GM19468 (cell line): ENCODE measurements at regions not wholly inside any gene's neighbourhood (a gene's known extent, or its start where the extent isn't known, plus 50 kb on each side); places are given as distances from the start of the nearest gene placed in this dataset.
"Not testable (repeated sequence)": the region's sequence is repeated elsewhere in the genome, so short reads cannot be mapped to it uniquely, and the experiment has no call there.

Experiments
- ATAC-seq: cut with Tn5 transposase; IDR thresholded peaks from one replicate; pipeline ENCODE4 v1.9.1; 2021; ENCODE audit warnings: mild to moderate bottlenecking, moderate library complexity, moderate number of reproducible peaks; ENCODE audit not compliant: unreplicated experiment; ENCODE audit errors: extremely low read depth

DNA sequence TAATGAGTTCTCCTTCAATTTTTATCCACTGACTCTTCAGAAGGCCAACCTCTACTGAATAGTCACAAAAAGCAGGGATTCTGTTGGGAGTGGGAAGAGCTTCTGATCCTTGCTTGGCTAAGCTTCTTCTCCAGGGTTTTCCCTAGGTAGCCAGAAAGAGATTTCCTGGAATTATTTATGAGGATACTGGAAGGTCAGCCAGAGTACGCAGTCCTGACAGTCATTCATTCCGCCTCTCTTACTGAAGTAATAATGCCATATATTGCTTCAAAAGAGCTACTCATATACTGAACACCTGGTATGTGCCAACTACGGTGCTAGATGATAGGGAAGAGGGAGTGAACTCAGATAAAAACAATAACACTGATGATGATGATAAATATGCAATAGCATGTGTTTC, 116.1 kb downstream of the CCDC34 start:
- ATAC-seq: no peak

GRCh38 chr11:27244900-27245299, 118.1 kb downstream of the CCDC34 start:
- no peak for ATAC-seq

- ATAC-seq: no peak
These were observed 120.4 kb downstream of the CCDC34 start for GRCh38 chr11:27242591-27242990.

GRCh38 chr11:27241311-27242122, 121.5 kb downstream of the CCDC34 start:
- ATAC-seq: no peak

GRCh38 chr11:27239305-27239942, 123.6 kb downstream of the CCDC34 start:
- no peak for ATAC-seq

DNA sequence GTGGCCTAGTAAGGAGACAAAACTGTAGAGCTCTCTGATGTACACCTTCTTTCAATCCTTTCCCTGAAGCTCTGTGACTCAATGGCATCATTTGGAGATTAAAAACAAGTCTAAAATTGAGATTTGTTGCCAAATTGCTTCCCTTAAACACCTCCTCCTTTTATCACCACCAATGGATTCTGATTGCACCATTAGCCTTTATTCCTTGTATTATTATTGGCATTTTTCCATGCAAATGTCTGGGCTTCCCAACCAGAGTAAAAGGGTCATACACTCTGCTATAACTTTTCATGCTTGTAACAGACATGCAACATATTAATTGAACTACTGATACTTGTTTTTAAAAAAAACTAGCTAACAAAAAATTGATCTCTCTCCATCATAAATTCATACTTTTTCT, 124.2 kb downstream of the CCDC34 start:
- no peak for ATAC-seq

DNA sequence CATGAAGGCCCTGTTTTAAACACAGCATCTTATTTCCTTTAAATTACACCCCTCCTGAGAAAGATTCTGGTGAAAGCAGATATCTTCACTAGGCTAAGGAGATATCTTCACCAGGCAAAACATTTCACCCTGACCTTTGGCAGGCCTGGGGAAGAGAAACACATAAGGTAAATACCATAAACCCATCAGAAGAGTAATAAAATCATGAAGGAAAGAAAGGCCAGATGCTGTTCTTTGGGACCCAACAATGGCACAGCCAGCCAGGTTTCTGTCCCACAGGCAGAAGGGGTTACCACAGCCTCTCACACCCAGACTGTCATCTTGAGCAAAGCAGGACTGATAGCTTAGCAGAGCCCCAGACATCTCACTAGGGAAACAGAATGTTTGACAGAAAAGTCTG, 125.4 kb downstream of the CCDC34 start:
- no peak for ATAC-seq

GRCh38 chr11:27234961-27235360, 128.1 kb downstream of the CCDC34 start:
- no peak for ATAC-seq

- ATAC-seq: peak; percentile 98
These were observed 128.9 kb downstream of the CCDC34 start for GRCh38 chr11:27234043-27234668.

DNA sequence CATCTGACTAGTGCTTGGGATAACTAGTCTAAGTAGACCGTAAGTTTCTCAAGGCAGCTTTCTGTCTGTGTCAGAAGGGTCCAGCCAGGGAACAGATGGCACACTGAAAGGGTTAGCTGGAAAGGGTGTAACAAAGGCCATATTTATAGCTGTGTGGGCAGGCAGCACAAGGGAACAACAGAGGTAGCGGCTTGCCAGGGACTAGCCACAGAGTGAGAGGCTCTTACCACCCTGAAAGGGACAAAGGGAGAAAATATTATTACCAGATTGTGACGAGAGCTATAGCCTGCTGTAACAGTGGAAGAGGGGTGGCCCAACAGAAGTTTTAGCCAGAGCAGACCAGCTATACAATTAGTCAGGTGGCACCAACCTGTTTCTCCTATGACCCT, 129.4 kb downstream of the CCDC34 start:
- no peak for ATAC-seq

DNA sequence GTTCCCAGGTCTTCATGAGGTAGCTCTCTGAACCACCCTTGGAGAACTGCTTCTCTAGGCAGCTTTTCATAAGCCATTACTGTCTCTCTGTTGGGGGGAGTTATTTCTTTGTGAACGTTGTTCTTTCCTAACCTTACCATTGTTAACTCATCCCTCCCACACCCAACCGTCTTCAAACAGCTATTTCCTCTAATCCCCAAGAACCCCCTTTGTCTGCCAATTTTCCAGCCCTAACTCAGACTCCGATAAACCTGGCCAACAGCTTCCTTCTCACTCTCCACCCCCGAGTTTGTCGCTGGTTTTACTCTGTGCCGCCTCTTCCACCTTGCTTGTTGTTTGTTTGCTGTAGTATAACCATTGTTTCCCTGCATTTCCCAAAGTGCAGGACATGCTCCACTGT, 131.5 kb downstream of the CCDC34 start:
- ATAC-seq: no peak

DNA sequence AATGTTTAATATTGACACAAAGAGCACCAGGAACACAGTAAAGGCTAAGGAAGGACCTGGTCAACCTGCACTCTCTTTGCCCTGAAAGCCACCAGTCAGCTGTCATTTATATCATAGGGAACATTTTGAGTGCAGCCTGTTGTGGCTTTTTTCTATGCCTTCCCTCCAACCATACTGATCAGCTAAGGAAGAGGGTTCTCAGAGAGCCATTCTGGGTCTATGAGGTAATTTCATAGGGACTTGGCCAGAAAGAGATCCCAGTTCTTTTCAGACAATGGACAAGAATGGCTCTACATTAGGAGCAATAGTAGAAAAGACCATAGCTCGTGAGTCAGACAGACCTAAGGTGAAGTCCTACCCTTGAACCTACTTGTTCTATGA, 132.8 kb downstream of the CCDC34 start:
- no peak for ATAC-seq

DNA sequence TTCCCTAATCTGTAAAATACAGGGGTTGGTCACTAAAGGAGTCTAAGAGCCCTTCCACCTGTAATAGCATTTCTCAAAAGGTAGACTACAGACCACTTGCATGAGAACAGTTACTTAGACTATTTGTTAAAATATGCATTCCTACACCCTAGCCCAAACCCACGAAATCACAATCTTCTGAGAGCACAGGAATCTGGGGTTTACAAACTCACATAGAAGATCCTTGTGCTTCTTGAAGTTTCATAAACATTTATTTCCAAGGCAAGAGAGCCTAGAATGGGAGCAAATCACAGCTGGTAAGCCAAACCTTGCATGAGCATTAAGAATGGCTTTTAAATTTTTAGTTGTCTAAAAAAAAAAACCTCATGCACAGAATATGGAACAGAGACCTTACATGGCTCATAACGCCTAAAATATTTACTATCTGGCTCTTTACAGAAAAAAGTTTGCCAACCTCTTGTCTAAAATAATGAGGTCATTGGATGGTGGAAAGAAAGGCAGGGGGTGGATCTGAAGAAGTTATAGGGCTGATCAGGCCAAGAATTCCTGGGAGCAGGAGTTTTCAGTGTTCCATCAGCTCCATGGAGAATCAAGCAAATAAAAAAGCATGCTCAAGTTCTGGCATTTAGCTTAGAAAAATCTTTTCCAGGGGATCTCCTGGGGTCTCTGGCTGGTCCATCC, 133.4 kb downstream of the CCDC34 start:
- no peak for ATAC-seq

DNA sequence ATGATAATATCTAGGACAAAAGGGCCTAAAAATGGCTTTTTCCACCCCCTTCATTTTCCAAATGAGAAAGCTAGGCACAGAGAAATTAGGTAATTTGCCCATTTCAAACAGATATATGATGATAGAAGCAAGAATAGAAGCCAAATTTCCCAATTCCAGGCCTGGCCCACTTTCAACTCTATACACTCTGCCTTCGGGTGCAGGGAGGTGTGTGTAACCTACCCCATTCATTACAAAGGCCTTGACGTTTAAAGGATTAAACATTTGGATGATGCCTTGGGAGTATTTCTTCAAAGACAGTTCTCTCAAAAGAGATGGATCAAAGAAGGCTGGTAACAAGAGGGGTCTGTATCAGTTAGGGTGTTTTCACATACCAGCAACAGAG, 134.1 kb downstream of the CCDC34 start:
- ATAC-seq: no peak

DNA sequence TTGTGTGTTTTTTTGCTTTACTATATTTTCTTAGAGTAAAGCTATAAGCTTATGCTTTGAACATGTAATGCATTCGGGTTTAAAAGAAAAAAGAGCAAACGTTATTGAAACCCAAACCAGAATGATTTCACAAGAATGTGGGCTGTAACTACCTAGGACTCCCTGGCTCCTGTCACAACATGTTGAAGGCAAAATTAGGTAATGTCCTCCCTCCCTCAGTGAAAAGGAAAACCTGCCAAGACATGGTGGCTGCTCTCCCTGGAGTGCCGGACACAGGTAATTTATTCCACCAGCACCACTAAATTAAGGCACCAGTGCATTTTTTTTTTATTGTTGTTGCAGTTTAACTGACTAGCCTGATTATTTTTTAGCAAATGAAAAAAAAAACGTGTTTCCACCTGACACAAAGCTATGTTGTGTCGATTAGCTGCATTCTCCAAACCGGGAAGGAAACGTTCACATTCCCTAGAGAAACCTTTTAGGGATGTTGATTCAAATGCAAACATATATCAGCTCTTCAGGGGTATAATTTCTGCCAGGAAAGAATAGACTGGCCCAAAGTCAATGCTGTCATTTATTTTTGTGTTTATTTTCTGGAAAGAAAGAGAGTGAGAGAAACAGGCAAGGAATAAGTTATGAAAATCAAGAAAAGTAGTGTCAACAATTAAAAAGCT, 134.6 kb downstream of the CCDC34 start:
- no peak for ATAC-seq

DNA sequence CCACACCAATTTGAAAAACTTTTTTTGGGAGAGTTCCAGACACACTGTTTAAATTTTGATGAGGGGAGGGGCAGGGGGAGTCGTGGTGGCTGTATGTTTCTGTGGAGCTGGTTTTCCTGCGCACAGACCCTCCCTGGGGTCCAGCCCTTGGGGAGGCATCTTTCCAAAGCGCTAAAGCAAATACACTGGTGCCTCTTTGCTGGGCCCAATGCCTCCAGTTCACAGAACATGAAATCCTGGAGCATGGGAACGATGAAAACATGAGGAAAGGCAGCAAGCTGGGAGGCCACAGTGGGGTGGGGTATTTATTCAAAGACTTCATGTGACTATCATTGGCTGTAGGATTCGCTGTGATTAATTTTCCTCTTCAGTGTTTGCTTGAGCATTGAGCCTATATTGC, 135.3 kb downstream of the CCDC34 start:
- ATAC-seq: no peak

DNA sequence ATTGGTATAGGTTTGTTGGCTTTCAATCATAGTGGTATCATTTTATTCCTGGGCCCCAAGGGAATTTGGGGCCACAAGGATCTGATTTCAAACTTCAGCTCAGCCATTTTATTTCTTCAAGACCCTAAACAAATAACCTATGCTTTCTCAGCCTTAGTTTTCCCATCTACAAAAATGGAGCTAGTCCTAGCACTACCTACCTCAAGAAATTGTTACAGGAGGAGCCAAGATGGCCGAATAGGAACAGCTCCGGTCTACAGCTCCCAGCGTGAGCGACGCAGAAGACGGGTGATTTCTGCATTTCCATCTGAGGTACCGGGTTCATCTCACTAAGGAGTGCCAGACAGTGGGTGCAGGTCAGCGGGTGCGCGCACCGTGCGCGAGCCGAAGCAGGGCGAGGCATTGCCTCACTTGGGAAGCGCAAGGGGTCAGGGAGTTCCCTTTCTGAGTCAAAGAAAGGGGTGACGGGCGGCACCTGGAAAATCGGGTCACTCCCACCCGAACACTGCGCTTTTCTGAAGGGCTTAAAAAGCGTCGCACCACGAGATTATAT, 143.5 kb downstream of the CCDC34 start:
- not testable (repeated sequence) for ATAC-seq

GRCh38 chr11:27218421-27219038, 144.5 kb downstream of the CCDC34 start:
- no peak for ATAC-seq

- no peak for ATAC-seq
These were observed 145.0 kb downstream of the CCDC34 start for GRCh38 chr11:27217948-27218420.

DNA sequence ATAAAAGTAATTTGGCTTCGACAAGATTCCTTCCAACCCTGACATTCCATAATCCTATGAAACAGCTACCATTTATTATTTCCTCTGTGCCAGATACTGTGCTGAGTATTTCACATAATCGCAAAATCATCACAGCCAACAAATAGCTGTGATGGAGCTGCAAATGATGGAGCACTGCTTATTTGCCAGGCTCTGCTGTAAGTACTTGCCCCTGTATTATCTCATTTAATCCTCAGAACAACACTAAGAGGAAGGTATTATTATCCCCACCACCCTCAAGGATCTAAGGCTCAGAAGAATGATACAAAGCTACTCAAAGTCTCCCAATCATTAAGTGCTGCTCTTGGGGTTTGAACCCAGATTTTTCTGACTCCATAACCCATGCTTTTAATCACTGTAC, 145.5 kb downstream of the CCDC34 start:
- ATAC-seq: no peak
